Suppressor macrophage (primary cell): ENCODE measurements at regions not wholly inside any gene's neighbourhood (a gene's known extent, or its start where the extent isn't known, plus 50 kb on each side); places are given as distances from the start of the nearest gene placed in this dataset.

Source experiments
- DNase-seq, 4 experiments: peaks; one replicate each; pipeline ENCODE4 v3.0.0-alpha.2; 2020 to 2022

DNA sequence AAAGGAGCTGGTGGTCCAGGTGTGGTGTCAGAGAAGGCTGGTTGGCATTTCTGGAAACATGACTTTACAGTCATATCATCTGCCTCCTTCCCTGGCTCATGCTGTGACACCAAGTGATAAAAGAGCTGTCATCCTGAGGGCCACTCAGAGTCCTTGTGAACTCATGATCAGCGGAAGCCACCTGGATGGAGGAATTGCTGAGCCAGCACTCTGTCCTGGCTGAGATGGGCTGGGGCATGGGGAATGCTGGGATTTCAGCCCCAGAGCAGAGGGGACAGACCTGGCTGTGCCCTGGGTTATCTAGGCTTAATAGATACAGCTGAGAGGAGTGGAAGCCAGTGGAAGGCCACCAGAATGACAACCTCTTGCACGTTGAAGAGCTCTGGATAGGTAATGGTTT lies 214.3 kb downstream of the DHX35 start:
- no peak for DNase-seq

DNA sequence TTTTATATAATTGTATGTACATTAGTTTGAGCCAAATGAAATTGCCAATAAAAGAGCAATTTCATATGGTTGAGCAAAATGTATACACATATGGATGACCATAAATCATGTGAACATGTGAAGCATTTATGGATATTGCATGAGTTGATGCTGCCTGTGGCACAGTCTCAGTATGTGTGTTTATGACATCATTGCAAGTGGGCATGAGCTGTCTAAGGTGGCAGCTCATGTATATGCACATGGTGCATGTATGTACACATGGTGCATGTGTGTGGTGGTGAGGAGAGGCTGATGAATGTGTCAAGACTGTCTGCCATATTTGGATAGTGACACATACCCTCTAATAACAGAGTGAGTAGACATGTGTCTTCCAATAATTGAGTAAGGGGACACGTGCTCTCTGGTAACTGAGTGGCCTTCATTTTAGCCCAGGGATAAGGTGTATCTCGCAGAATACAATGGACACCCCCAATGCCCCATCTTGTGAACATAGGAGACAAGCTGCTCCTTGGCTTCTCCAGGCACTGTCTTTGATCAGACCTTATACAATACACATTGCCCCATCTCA lies 208.8 kb downstream of the DHX35 start:
- DNase-seq: no peak

DNA sequence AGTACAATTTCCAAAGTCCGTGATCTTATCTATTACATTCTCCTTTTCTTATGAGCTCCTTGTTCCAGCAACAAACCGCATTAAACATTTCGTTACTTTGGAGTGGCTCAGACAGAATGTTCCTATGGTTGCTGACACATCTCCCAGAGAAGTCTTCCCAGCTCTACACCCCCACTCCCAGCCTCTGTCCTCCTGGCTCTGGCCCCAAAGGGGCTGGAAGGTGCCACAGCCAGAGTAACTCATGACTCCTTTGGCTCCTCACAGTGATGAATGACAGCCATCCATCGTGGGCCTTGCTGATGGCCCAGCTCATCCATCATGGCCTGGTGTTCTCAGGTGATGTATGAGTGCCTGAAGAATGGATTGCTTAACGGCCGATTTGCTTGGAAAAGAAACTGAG lies 203.0 kb downstream of the DHX35 start:
- DNase-seq: no peak

DNA sequence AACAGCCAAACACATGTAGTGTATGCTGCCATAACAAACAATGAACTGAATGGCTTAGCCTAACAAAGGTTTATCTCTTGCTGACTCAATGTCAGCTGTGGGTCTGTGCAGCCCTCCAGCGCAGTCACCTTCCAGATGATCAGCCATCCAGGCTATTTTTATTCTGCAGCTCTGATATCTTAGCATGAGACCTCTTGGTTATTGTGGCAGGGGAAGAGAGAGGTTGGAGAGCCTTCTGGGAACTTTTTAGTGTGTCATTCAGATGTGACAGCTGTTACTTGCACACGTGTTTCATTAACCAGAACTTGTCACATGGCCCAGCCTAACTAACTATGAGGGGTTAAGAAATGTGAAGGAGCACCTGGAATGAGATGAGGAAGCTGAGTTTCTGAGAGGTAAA lies 202.5 kb downstream of the DHX35 start:
- no peak for DNase-seq

DNA sequence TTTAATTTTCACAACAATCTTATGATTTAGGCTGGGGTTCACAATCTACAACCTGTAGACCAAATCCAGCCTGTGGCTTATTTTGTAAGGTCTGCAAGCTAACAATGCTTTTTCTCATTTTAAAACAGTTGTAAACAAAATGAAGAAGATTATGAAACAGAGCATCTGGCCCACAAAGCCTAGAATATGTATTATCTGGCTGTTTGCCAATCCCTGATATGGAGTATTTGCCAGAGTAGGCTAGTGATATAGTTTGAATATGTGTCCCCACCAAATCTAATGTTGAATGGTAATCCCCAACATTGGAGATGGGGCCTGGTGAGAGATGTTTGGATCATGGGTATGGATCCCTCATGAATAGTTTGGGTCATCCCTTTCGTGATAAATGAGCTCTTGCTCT lies 201.8 kb downstream of the DHX35 start:
- DNase-seq: no peak

DNA sequence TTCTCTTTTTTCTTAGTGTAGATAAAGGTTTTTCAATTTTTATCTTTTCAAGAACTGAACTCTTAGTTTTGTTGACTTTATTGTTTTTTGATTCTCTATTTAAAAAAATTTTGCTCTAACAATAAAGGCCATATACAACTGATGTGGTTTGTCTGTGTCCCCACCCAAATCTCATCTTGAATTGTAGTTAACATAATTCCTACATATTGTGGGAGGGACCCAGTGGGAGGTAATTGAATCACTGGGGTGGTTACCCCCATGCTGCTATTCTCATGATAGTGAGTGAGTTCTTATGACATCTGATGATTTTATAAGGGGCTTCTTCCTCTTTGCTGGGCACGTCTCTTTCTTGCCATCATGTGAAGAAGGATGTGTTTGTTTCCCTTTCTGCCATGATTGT lies 199.8 kb downstream of the DHX35 start:
- DNase-seq: no peak

DNA sequence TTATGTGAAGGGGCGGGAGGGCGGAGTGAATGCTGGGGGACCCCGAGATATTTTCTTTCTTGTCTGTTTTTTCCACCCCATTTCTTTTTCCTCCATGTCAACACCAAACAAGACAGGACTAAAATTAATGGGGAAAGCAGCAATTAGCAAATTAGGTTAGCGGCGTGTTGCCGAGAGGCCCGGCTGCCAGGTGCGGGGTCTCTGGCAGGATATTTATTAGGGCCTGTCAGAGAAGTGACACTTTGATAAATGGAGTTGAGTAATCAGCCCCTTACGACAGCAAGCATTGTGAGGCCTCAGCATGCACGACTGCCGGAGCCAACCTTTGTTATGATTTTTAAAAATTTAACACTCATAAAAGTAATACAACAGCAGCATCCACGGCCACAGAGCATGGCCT lies 193.8 kb downstream of the DHX35 start:
- DNase-seq: no peak

DNA sequence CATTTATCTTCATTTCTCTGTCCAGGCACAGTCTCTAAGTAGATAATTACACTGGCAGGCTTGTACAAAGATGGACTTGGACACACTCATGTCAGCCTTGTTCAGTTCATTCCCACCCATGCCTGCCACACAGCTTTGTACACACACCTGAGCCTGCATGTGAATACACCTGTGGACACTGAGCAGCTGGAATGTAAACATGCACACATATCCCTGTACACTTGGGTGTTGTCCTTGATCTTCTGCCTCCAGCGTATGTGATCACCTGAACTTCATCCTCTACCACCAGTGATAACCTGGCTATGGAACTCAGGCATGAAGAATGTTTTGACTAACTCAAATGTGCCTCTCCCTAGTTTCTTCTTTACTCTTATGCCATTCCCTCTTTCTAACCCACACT lies 190.6 kb downstream of the DHX35 start:
- no peak for DNase-seq

DNA sequence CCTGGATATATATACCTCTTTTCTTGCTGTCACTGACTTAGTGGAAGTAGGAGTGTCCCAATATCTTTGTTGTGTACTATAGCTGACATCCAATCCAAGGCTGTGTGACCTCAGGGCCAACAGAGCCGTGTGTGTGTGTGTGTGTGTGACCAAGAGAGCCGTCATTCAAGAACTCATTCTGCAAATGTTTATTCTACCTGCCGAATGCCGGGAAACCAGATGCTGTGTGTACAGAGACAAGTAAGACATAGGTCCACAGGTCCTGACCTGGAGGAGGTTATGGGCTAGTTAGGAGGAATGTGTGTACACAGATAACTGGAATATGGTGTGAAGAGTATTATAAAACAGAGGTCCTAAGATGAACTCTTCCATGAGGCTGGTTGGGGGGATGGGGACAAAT lies 190.0 kb downstream of the DHX35 start:
- DNase-seq: no peak

DNA sequence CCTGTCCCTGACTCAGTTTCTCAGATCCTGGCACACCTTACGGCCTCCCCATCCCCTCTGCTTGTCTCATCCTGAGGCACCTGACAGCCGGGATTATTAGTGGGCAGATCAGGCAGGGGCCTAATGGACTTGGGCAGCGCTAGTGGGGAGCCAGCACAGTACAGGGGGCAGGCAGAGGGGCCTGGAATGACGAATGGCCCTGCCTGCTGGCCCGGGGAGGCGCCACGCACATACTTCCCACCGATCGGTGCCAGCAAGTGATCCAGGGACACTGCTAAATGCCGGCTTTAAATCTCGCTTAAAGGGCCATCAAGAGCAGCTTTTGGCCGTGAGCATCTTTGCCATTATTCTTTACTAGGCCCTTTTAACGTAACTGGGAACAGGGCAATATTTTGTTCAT lies 188.4 kb downstream of the DHX35 start:
- DNase-seq: no peak

DNA sequence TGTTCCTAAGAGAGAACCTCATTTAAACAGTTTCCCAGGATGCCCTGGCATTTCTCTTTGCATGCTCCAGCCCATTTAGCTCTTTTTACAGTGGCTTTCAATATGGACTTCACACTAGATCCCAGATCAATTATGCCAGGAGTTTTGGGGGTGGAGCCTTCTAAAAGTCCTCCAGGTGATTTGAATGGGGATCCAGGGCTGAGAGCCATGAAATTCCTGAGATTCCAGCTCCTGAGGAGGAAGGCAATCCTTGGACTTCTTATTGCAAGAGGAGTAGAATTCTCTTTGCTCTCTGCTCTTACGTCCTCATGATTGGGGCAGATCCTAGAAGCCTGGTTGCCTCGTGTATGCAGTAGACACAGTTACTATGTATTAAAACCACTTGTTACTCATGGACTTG lies 184.2 kb downstream of the DHX35 start:
- no peak for DNase-seq

DNA sequence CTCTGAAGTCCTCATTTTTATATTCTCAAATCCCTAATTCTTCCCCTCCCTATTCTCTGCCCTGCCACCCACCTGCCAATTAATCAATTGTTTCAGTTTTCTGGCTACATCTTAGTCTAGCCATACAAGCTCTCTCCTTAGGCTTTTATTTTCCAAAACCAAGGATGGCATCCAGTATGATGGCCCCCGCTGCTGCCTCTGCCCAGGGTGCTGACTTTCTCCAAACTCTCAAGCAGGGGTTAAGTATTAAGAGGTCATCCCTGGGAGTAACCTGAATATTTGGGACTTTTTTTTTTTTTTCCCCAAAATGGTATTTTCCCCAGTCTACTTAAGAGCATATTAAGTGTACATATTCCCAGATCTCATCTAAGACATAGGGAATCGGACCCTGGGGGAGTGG lies 183.8 kb downstream of the DHX35 start:
- DNase-seq: no peak

DNA sequence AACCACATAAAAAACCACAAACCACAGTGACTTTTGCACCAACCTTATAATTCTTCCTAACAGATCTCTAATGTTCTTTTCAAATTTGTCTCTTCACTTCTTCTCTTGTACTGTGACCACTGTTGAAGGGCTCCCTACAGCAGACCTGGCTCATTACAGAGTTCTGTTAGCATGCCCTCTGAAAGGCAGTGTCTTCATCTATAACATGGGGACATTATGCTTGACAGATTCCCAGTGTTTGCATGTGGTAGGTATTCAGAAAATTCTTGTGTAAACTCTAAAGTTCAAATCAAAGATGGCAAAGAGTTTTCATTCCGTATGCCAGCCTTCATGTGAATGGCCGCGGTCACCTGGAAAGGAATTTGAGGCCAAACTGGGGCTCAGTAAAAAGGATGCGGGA lies 182.6 kb downstream of the DHX35 start:
- DNase-seq: no peak

DNA sequence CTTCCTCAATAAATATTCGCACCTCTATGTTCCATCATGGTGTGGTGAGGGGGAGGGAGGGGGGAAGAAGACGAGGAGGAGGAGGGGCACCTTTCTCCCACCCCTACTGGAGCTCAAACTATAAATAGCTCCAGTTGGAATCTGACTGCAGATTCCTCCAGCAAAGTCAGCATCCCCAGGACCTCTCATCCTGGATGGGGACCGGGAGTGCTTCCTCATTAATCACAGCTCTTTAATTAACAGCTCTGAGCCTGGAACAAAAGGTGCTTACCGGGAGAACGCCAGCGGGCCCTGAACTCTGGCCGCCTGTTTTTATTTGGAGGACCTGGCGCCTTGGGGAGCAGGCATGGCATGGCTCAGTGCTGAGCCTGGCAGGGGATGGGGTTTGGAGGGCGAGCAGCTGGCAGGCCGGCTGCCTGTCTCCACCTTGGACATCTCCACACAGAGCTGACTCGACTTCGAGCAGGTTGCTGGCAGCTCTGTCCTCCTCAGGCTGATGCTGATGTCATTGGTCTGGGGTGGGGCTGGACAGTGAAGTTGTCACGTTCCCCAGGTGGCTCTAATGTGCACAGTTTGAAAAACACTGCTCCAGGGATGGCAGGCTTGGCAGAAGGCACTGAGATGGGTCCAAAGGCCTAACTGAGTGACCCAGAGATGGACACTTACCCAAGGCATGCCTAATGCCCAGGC lies 180.4 kb downstream of the DHX35 start:
- no peak for DNase-seq

DNA sequence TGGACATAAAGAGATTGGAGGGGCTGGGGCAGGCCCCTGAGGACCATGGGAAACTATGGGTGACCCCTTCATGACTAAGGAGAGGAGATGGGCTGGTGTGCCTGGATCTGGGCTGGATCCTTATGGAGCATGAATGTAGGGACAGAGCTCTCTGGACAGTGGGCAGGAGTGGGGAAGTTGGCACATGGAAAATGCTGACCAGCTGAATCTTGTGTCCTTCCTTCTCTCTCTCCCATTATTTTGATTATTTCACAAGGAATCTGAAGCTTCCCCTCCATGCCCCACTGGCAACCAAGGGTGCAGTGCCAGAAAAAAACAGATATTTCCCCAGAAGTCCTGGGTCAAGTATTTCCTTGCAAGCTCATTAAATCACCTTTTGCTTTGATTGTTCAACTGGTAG lies 175.2 kb downstream of the DHX35 start:
- peak in 1 of 4 experiments; percentile 1 for DNase-seq

DNA sequence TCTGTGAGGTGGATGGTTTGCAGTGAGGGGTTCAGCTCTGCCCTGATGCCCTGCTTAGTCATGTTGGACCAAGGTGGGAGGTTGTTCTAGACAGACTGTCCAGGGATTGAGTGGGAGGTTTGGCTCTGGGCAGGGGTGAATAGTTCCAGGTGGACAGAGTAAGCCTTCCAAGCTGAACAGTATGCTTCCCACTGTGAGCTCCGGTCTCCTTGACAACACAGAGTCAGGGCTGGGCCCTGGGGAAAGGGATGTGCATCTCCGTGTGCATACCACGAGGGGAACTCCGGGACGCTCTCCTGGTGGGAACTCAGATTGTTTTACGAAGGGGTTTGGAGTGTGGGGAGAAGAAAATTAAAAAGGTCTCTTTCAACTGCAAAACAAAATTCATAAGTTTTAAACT lies 174.7 kb downstream of the DHX35 start:
- no peak for DNase-seq

DNA sequence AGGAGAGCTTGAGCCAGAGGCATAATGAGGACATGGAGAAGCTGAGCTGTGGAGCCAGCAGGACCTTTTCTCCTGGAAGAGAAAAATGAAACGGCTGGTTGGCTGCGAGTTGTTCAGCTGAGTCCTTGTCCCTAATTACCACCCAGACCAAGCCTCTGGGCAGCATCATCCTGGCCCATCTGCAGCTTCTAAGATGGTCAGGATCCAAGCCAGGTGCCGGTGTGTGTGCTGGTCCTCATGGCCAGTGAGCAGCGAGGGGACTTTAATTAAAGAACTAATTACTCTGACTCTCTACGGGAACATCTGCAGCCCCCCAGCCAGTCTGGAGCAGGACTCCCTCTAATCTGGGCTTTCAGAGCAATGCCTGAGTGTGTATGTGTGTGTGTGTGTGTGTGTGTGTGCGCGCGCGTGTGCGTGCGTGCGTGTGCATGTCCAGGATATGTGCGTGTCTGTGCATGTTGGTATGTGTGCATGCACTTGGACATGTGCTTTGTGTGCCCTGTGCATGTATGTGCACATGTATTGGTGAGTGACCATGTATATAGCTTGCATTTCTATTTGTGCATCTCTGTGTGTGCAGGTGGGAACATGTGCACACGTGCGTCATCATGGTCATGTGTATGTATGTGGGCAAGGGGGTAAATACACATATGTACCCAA lies 173.9 kb downstream of the DHX35 start:
- no peak for DNase-seq

DNA sequence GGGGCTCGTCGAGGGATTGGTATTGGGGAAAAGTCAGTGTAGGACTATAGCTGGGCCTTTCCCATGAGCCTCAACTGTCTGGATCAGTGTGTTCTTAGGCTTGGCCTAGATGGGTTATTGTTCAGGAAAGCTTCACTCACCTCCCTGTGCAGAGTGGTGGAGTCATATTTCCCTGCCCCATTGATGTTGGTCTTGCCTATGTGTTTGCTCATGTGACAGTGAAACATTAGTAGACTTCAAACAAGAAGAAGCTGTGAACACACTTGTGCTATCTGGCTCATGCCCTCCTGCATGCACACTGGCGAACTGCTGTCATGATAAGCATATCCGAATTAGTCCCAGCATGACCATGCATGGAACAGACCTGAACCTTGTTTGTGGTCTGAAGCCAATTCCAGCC lies 171.1 kb downstream of the DHX35 start:
- DNase-seq: no peak

DNA sequence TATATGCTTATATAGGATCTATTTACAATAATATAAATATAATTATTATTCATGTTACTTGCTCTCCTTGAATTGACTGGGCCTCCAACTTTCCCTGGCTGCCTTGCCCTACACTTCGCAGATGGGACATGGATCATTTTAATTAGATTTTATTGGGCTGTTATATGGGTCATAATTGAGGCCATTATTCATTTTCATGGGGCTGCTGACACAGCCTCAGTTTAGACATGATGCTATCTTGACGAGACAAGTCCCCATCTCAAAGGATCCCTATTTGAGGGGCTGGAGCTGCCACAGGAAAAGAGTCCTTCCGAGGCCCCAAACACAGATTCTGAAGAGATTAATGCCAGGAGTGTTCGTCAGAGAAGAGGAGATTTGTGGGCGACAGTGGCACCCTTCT lies 170.4 kb downstream of the DHX35 start:
- no peak for DNase-seq

DNA sequence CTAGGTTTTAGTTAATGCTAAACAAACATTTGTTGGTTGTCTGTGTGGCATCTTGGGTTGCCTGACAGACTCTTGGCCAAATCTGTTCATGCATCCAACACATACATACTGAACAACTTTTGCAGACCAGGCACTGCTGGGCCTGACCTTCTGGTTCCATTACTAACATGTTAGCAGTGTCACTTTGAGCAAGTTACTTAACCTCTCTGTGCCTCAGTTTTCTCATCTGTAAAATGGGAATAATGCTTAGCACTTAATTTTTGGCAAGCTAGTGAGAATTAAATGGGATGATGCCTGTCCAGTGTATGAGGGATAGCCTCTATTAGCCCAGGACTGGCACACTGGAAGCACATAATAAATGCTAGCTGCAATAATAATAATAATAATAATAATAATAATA lies 169.9 kb downstream of the DHX35 start:
- DNase-seq: no peak

DNA sequence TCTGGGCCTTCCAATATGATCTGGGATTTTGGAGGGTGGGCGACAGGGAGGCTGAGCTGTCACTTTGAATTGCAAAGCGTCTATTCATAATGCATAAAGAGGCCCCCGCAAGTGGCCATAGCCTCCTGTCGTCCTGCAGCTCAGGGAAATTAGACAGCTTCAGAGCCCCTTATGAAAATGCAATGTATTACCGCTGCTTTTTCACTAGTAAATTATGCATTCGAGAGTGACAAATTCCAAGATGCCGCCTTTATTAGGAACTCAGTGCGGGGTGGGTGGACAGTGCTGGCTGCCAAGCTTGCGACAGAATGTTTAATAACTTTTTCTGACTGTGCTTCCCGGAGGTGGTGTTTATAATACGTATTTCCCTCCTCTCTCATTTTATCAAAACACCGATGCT lies 168.5 kb downstream of the DHX35 start:
- no peak for DNase-seq

DNA sequence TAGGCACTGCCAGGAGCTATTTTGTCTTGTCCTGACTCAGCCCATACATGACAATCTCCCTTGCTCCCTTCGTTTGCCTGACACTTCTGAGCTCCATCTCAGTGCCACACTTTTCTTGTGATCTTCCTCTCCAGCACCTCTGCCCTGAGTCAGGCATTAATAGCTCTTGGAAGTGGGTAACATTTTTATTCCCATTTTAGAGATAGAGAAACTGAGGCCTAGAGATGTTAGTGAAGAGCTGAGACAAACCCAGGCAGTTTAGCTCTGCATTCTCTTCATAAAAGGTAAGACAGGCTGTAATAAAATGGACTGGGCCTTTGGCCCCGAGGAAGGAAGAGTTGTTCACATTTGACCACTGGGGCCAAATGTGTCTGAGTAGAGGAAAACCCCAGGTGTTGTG lies 167.4 kb downstream of the DHX35 start:
- DNase-seq: no peak

DNA sequence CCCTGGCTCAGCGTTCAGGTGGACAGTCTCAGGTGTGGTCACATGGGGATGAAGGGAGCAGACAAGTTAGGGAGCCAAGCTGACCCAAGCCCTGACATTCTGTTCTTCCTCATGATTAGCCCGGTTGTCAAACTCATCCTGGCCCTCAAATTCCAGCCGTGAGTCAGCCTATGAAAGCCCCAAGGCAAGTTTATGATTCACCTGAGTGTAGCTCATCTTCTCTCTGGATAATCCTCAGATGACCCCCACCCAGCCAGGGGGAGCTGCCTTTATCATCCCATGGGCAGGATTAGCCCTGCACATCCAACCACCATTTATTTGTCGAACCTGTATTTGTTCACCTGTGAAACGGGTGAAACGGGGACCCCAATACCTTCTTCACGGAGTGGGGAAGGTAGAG lies 161.9 kb downstream of the DHX35 start:
- no peak for DNase-seq

DNA sequence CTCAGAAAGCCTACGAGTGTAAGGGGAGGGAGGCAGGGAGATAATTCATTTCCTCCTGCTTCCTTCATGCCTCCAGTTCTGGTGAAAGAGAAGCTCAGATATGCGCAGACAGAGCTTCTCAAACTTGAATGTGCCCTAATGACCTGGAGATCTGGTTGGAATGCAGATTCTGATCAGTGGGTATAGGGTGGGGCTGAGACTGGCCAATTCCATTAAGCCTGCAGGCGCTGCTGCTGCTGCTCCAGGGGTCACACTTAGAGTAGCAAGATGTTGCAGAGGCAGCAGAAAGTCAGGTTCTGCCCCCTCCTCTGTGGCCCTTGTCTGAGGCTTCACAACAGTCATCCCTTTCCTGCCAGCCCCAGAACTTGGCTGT lies 161.0 kb downstream of the DHX35 start:
- no peak for DNase-seq

DNA sequence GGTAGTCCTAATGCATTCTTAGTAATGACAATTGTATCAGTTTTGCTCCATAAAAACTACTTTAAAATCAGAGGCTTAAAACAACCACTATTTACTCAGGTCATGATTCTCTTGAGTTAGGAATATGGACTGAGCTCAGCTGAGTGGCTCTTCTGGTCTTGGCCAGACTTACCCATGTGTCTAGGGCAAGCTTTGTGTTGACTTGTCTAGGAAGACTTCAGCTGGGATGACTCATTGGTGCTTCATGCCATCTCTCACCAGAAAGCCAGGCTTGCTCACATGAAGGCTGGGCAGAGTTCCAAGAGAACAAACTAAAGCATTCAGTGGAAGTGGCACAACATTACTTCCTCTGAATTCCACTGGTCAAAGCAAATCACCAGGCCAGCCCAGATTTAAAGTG lies 155.3 kb downstream of the DHX35 start:
- DNase-seq: peak; percentile 31 to 59 (median 45)
